ENCODE measurements at regions not wholly inside any gene's neighbourhood (a gene's known extent, or its start where the extent isn't known, plus 50 kb on each side); places are given as distances from the start of the nearest gene placed in this dataset.
A peak's percentile ranks its signal among the peaks of the same experiment; 100 is the strongest.
"Not testable (repeated sequence)": the region's sequence is repeated elsewhere in the genome, so short reads cannot be mapped to it uniquely, and the experiment has no call there.

- DNase-seq (ENCODE audit: low spot score), result no peak
Observed at GRCh38 chr7:94174956-94175355, 170.8 kb upstream of the BET1 start.

DNA sequence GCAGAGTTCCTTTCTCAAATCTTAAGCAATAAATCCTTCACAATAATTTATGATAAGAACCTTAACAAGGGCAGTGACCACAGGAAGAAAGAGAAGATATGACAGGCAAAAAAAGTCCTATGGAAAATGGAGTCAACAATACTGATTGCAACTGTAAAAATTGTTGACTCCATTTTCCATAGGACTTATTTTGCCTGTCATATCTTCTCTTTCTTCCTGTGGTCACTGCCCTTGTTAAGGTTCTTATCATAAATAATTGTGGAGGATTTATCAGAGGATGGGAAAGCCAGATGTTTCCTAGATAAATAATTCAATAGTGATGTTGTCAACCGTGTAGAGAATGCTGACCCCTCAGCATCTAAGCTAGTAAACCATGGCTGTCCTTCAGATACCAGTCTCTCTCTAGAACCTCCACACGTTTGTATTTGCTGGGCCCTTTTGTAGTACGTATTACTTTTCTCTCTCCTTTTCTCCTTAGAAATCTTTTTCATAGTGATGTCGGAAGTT is 172.6 kb upstream of the BET1 start:
- no peak for DNase-seq (ENCODE audit: low spot score)

DNA sequence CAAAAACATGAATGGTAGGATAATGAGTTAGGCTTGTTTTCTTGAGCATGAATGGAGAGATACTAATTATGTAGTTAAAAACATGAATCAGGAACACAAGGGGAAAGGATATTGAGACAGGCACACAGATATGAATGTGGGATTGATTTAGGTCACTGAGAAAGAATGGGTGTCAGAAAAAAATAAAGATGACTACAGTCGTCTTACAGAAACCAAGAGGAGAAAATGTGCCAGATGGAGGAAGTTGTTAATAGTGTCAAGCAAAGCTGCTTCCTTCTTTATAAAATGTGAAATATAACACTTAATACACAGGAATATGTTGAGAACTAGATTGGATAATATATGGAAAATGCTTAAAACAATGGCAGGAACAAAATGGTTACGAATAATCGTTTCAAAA is 173.3 kb upstream of the BET1 start:
- no peak for DNase-seq (ENCODE audit: low spot score)

DNA sequence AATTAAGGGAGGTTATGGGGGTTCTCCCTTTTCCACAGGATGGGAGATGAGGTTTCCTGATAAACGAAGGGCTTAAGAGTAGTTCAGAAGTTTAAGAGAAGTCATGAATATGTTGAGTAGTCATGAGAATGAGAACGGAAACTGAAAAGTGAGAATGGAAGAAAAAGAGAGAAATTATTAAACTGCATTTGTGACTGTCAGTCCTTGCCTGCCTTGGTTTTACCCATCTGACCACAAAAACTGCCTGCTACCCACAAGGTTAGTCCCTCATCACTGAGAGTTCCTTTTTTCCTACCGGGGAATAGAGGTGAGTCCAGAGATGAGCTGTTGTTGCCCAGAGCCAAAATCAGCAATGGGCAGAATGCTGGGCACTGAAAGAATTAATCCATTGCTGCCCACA is 174.1 kb upstream of the BET1 start:
- no peak for DNase-seq (ENCODE audit: low spot score)

DNA sequence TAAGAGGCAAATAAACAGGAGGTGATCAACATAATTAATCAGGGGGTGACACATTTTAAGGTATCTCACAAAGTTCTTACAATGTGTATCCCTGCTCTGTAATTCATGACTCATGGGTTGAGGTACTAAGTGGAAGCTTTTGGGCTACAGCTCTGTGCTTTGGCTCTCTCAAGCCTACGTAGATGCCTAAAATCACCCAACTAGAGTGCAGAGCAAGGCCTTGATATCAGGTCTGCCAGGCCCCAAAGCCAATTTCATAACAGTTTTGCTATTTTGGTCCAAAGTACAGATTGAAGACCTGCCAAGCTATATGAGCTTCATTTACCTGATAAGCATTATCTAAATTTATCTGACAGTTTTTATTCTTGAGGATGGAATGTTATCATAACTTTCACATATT is 175.3 kb upstream of the BET1 start:
- no peak for DNase-seq (ENCODE audit: low spot score)

- peak; percentile 78 for DNase-seq (ENCODE audit: low spot score)
Observed at GRCh38 chr7:94182066-94182465, 177.9 kb upstream of the BET1 start.

- DNase-seq (ENCODE audit: low spot score), result no peak
Observed at GRCh38 chr7:94182721-94183120, 178.6 kb upstream of the BET1 start.

DNA sequence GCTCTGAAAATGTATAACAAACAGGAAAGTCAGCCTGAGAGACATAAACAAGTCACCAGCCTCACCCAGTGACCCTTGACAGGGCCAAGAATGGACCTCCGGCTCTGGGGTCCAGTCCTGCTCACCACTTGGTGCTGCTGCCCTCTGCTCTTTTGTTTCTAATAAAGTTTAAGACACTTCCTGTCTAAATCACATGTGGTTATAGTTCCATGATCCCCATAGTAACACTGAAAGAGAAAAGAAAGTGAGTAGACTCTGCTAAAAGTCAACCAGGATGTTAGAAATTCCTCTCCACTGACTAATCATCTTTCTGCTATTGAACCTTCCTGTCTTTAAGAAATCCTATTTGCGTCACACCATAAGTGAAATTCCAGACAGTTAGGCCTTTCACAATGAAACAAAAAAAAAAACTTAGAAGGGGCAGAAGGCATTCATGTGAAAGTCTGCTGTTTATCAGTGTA is 179.2 kb upstream of the BET1 start:
- peak; percentile 99 for DNase-seq (ENCODE audit: low spot score)

- no peak for DNase-seq (ENCODE audit: low spot score)
Observed at GRCh38 chr7:94183891-94184290, 179.7 kb upstream of the BET1 start.

DNA sequence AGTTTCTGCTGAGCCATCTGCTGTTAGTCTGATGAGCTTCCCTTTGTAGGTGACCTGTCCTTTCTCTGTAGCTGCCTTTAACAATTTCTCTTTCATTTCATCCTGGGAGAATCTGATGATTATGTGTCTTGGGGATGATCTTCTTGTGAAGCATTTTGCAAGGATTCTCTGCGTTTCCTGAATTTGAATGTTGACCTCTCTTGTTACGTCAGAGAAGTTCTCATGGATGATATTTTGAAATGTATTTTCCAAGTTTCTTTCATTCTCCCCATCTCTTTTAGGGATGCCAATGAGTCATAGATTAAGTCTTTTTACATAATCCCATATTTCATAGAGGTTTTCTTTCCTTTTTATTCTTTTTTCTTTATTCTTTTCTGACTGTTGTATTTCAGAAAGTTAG is 184.2 kb upstream of the BET1 start:
- no peak for DNase-seq (ENCODE audit: low spot score)

- DNase-seq (ENCODE audit: low spot score), result peak; percentile 88
Observed at GRCh38 chr7:94190599-94191061, 186.5 kb upstream of the BET1 start.

DNA sequence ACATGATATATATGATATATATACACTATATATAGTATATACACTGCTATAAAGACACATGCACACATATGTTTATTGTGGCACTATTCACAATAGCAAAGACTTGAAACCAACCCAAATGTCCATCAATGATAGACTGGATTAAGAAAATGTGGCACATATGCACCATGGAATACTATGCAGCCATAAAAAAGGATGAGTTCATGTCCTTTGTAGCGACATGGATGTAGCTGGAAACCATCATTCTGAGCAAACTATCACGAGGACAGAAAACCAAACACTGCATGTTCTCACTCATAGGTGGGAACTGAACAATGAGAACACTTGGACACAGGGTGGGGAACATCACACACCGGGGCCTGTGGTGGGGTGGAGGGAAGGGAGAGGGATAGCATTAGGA is 190.3 kb upstream of the BET1 start:
- not testable (repeated sequence) for DNase-seq (ENCODE audit: low spot score)

GRCh38 chr7:94195201-94195600 is 191.0 kb upstream of the BET1 start:
- no peak for DNase-seq (ENCODE audit: low spot score)

GRCh38 chr7:94195813-94196212 is 191.7 kb upstream of the BET1 start:
- DNase-seq (ENCODE audit: low spot score), result no peak

DNA sequence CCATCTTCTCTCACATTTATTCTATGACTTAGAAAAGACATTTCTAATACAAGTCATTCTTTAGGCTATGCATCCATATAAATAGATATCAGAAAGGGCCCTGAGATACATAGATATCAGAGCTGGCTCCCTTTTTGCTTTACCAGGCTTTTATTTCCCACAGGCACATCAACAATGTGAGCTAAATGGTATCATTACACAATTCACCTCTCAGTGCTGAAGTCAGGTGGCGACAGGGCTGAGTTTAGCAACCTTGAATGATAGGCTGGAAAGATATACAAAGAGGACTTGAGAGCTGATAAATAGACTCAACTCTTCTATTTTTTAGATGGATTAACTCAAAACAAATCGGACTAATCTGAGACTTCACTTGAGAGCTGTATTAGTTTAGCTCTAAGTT is 189.2 kb upstream of the COL1A2 start:
- DNase-seq (ENCODE audit: low spot score), result no peak

- DNase-seq (ENCODE audit: low spot score), result no peak
Observed at GRCh38 chr7:94206295-94206694, 188.4 kb upstream of the COL1A2 start.

DNA sequence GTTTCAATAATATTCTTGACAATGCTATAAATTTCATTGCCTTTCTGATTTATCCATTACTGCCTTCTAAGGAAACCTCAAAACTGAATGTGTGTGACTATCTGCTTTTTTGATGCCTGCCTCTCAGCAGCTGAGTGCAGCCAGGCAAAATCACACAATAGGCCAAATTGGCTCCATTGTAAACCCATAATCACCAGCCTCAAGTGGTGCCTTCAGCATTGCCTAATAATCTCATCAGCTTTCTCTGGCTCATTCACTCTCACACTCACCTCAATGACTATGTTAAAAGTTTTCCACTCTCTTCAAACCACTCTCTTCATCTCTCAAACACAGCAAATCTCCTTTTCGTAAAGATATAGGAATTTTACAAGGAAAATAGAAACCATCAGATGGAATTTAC is 182.5 kb upstream of the COL1A2 start:
- DNase-seq (ENCODE audit: low spot score), result no peak

GRCh38 chr7:94216944-94217461 is 177.7 kb upstream of the COL1A2 start:
- DNase-seq (ENCODE audit: low spot score), result no peak

DNA sequence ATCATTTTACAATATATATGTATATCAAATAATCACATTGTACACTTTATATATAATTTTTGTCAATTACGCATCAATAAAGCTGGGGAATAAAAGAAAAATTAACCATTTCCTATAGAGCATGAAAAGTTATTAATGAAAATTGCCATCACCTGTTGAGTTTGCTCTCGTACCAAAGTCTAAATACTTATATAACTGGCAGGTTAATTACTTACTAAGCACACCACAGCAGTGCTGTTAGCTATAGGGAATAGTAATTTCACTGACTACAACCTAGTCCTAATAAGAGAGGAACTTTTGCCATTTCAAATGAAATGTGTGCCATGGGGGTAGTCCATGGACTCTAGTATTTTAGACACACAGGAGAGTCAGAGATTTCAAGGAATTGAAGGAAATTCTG is 176.9 kb upstream of the COL1A2 start:
- no peak for DNase-seq (ENCODE audit: low spot score)

DNA sequence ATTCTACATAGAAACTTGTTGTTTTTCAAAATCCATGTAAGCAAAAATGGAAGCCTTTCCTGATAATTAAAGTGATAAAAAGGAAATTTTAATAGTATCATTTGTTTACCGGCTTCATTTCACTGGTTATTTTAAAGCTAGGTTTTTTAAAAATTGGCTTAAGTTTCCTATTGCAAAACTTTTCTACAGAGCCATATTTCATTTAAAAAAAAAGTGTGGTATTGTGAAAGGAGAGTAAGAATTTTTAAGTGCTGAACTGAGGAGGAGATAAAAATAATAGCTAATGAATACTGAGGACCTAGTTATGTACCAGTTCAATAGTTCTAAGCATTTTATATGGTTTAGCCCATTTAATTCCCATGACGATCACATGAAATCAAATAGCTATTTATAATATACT is 172.2 kb upstream of the COL1A2 start:
- no peak for DNase-seq (ENCODE audit: low spot score)

DNA sequence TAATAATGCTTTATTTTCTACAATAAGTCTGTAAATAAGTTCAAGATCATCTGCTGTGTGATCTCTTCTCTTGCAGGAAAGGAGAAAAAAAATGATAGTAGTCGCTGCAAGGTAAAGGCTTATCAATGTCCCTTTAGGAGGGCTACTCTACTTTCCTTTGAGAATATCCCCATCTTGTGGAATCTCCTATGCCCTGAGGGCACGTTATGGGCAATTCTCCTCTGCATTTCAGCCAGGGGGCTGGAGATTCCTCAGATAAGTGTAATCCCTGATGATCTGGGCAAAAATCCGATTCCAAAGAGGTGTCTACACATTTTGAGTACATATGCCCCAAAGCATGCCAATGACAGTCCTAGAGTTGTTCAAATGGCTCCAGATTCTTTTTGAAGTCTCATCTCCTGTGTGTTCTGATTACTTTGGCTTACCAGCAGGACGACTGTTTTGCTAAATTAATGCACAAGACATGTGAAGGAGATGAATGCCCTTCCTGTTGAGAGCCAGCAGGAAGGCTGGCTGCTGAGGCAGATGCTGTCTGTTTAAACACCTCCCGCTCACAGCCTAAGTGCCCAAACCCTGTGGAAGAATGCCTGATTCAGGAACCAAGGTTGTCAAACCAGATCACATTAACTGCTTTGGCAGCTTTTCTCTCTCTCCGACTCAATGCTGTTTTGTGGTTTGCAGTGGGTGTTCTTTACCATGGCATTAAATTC is 171.2 kb upstream of the COL1A2 start:
- DNase-seq (ENCODE audit: low spot score), result peak; percentile 69

- DNase-seq (ENCODE audit: low spot score), result no peak
Observed at GRCh38 chr7:94228223-94228622, 166.5 kb upstream of the COL1A2 start.

GRCh38 chr7:94228678-94229077 is 166.0 kb upstream of the COL1A2 start:
- DNase-seq (ENCODE audit: low spot score), result no peak

DNA sequence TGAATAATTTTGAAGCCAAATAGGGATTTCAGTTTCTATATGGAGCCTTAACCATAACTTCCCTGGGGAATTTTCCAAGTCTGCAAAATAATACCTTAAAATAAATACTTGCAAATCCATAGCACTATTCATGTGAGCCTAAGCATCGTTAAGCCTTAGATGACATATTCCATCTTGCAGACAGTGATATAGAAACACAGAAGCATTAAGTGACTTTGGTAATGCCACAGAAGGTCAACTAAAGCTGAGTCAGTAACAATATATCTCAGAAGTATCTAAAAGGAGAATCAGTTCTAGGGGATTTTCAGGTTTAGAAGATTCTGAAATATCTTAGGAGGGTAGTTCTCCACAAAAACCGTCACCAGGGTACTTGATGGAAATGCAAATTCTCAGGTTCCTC is 163.4 kb upstream of the COL1A2 start:
- no peak for DNase-seq (ENCODE audit: low spot score)

Data from kidney tubule cell (primary cell).